HCT116 (cell line): ENCODE measurements at regions not wholly inside any gene's neighbourhood (a gene's known extent, or its start where the extent isn't known, plus 50 kb on each side); places are given as distances from the start of the nearest gene placed in this dataset.

Experiments used
- ATAC-seq: fragments of 200-7000 bp; cut with Tn5 transposase; 2 replicates; pipeline ENCODE4 v1.9.1; 2020; ENCODE audit warnings: mild to moderate bottlenecking, moderate library complexity
- BruUV-seq: library from RNA; stranded (reverse); fragments of 400-500 nt; replicated peaks from 2 replicates; lab custom pipeline; 2021; lab: Mats Ljungman, UMichigan
- CTCF ChIA-PET: fragments of 300-600 bp; sonication (Branson Sonifier 250); formaldehyde crosslinking; loops from one replicate; lab custom pipeline; 2021; ENCODE audit warnings: antibody characterized with exemption; lab: Charles Lee
- POLR2A ChIA-PET: fragments of 300-600, 350-600 bp; sonication (Branson Sonifier 250); formaldehyde crosslinking; loops from one replicate; lab custom pipeline; 2021; ENCODE audit warnings: antibody characterized with exemption; lab: Charles Lee
- RAD21 ChIA-PET, 2 experiments: fragments of 300-600 bp; sonication (Branson Sonifier 250); formaldehyde crosslinking; loops; one replicate each; lab custom pipeline; 2023; ENCODE audit warnings: low total read pairs in 2 of 2; ENCODE audit not compliant: uncharacterized antibody in 2 of 2, unreplicated experiment in 2 of 2, low non-redundant PET in 1 of 2; lab: Charles Lee
- DNase-seq: peaks from one replicate; pipeline ENCODE4 v3.0.0-alpha.2; 2010; ENCODE audit warnings: low read depth, low spot score
- H2AFZ ChIP-seq: fragments of 200-600 bp; shearing (Covaris generic), sonication (generic); 2 replicates; pipeline ENCODE4 v1.6.1; 2017; ENCODE audit warnings: low read depth, mixed run types, mixed read lengths, antibody characterized with exemption, low read length; ENCODE audit not compliant: poor library complexity, severe bottlenecking
- H3K27ac ChIP-seq: 2 replicates; pipeline ENCODE4 v1.5.1; 2012; ENCODE audit warnings: low read depth, low read length
- H3K27me3 ChIP-seq: fragments of 200-600 bp; sonication (generic); 2 replicates; pipeline ENCODE4 v1.6.1; 2016; ENCODE audit warnings: mixed run types, low read length, mixed read lengths; ENCODE audit not compliant: insufficient read depth
- H3K36me3 ChIP-seq, 2 experiments: fragments of 200-500 bp in 1 of 2; fragments of 200-600 bp in 1 of 2; sonication (Bioruptor generic) in 1 of 2; sonication (generic) in 1 of 2; 2 replicates each; pipeline versions ENCODE4 v1.5.1 to v1.6.1; 2014 to 2016; ENCODE audit warnings: low read length in 2 of 2, inconsistent platforms in 1 of 2, mixed read lengths in 1 of 2, mixed run types in 1 of 2; ENCODE audit not compliant: insufficient read depth in 2 of 2, control insufficient read depth in 1 of 2
- H3K4me1 ChIP-seq, 2 experiments: fragments of 200-600 bp in 1 of 2; sonication (generic) in 1 of 2; 2 replicates each; pipeline versions ENCODE4 v1.5.1 to v1.6.1; 2012 to 2017; ENCODE audit warnings: low read length in 2 of 2, inconsistent platforms in 1 of 2, mild to moderate bottlenecking in 1 of 2, mixed read lengths in 1 of 2, mixed run types in 1 of 2, moderate library complexity in 1 of 2; ENCODE audit not compliant: insufficient read depth in 2 of 2, control insufficient read depth in 1 of 2
- H3K4me2 ChIP-seq: fragments of 200-600 bp; sonication (generic); 2 replicates; pipeline ENCODE4 v1.6.1; 2017; ENCODE audit warnings: mixed run types, low read length, mixed read lengths
- H3K4me3 ChIP-seq, 2 experiments: fragments of 200-600 bp in 1 of 2; sonication (generic) in 1 of 2; replicated peaks in 1 of 2; 2 replicates each; pipeline ENCODE4 v1.5.1; 2011 to 2016; ENCODE audit warnings: low read length in 2 of 2, control low read depth in 1 of 2, low read depth in 1 of 2, mild to moderate bottlenecking in 1 of 2, mixed read lengths in 1 of 2, mixed run types in 1 of 2
- H3K79me2 ChIP-seq: fragments of 200-600 bp; sonication (generic); 2 replicates; pipeline ENCODE4 v1.6.1; 2017; ENCODE audit warnings: mild to moderate bottlenecking, mixed run types, low read length, moderate library complexity, mixed read lengths; ENCODE audit not compliant: insufficient read depth
- H3K9ac ChIP-seq: fragments of 200-600 bp; sonication (generic); 2 replicates; pipeline ENCODE4 v1.6.1; 2016; ENCODE audit warnings: low read length, mixed read lengths
- H3K9me2 ChIP-seq: fragments of 200-600 bp; sonication (generic), shearing (Covaris generic); 2 replicates; pipeline ENCODE4 v1.6.1; 2017; ENCODE audit warnings: mixed run types, mild to moderate bottlenecking, moderate library complexity; ENCODE audit not compliant: insufficient read depth
- H3K9me3 ChIP-seq, 2 experiments: fragments of 200-500 bp in 1 of 2; fragments of 200-600 bp in 1 of 2; sonication (Bioruptor generic) in 1 of 2; sonication (generic) in 1 of 2; 2 replicates each; pipeline ENCODE4 v1.6.1; 2014 to 2017; ENCODE audit warnings: low read length in 2 of 2, mixed read lengths in 2 of 2, inconsistent platforms in 1 of 2, low read depth in 1 of 2, mild to moderate bottlenecking in 1 of 2, mixed run types in 1 of 2, moderate library complexity in 1 of 2; ENCODE audit not compliant: control insufficient read depth in 1 of 2, insufficient read depth in 1 of 2
- H4K20me1 ChIP-seq: fragments of 200-600 bp; sonication (generic), shearing (Covaris generic); 2 replicates; pipeline ENCODE4 v1.6.1; 2017; ENCODE audit warnings: mixed run types, mild to moderate bottlenecking, moderate library complexity; ENCODE audit not compliant: insufficient read depth
- CTCF ChIP-seq, 3 experiments: fragments of 200-600 bp in 1 of 3; sonication (generic) in 1 of 3; IDR thresholded peaks in 2 of 3; conservative IDR thresholded peaks in 1 of 3; 2 replicates each; pipeline ENCODE4 v1.5.1; 2012 to 2017; ENCODE audit warnings: low read depth in 2 of 3, low read length in 2 of 3, antibody characterized with exemption in 1 of 3, borderline replicate concordance in 1 of 3, control low read depth in 1 of 3, mild to moderate bottlenecking in 1 of 3, mixed read lengths in 1 of 3, mixed run types in 1 of 3, moderate library complexity in 1 of 3; ENCODE audit not compliant: insufficient read depth in 1 of 3
- EGR1 ChIP-seq: IDR thresholded peaks from 2 replicates; pipeline ENCODE4 v1.6.1; 2012; ENCODE audit warnings: low read depth
- ELF1 ChIP-seq: IDR thresholded peaks from 2 replicates; pipeline ENCODE4 v1.6.1; 2012; ENCODE audit warnings: low read depth, borderline replicate concordance
- EZH2 ChIP-seq: fragments of 200-600 bp; sonication (generic); IDR thresholded peaks from 2 replicates; pipeline ENCODE4 v1.6.1; 2017; ENCODE audit warnings: antibody characterized with exemption, mixed run types
- EZH2phosphoT487 ChIP-seq: fragments of 200-600 bp; IDR thresholded peaks from 2 replicates; pipeline ENCODE4 v1.6.1; 2018; ENCODE audit warnings: antibody characterized with exemption, borderline replicate concordance
- POLR2A ChIP-seq: IDR thresholded peaks from 2 replicates; pipeline ENCODE4 v1.7.0; 2011; ENCODE audit warnings: borderline replicate concordance; ENCODE audit not compliant: insufficient read depth, insufficient read length; ENCODE audit errors: extremely low read depth
- POLR2AphosphoS5 ChIP-seq: IDR thresholded peaks from 2 replicates; pipeline ENCODE4 v1.6.1; 2011; ENCODE audit warnings: mild to moderate bottlenecking, low read depth, low read length, moderate library complexity
- SIN3A ChIP-seq: IDR thresholded peaks from 2 replicates; pipeline ENCODE4 v1.6.1; 2012; ENCODE audit warnings: low read depth
- TCF7L2 ChIP-seq: IDR thresholded peaks from 2 replicates; pipeline ENCODE4 v1.7.0; 2011; ENCODE audit warnings: borderline replicate concordance, inconsistent platforms; ENCODE audit not compliant: insufficient read depth, insufficient read length; ENCODE audit errors: extremely low read depth
- ZBTB33 ChIP-seq: IDR thresholded peaks from 2 replicates; pipeline ENCODE4 v1.6.1; 2011; ENCODE audit warnings: mild to moderate bottlenecking, low read length, moderate library complexity; ENCODE audit not compliant: insufficient replicate concordance; ENCODE audit errors: extremely low read depth
- ZFX ChIP-seq: fragments of 450-650 bp; IDR thresholded peaks from 2 replicates; pipeline ENCODE4 v1.6.1; 2017
- ZNF274 ChIP-seq: fragments of 200-500 bp; sonication (Bioruptor generic); IDR thresholded peaks from 2 replicates; pipeline ENCODE4 v1.6.1; 2014; ENCODE audit warnings: mild to moderate bottlenecking, low read depth, low read length, inconsistent platforms
- intact Hi-C: fragments of 100-400 bp; cut with micrococcal nuclease; formaldehyde crosslinking; loops from 2 replicates; pipeline ENCODE4 v1.10.0; 2022
- TF ChIP-seq, protein P1 (sequence below): IDR thresholded peaks from 2 replicates; pipeline ENCODE4 v1.6.1; 2012

- H4K20me1 ChIP-seq: no peaks in the 10 kb centered on the region
- no peaks in the 10 kb centered on the region for H3K27me3 ChIP-seq
- TF ChIP-seq POLR2AphosphoS5 (no peak), POLR2A (no peak), EZH2phosphoT487 (no peak), ZNF274 (no peak), CTCF (IDR thresholded peaks at IDR 0.05 in 2 of 3, conservative IDR thresholded peaks at IDR 0.05 in 1 of 3; ENCODE audit: borderline replicate concordance in 1 of 3, insufficient read depth in 1 of 3, low read depth in 2 of 3, low read length in 2 of 3) (no peak), TCF7L2 (no peak), EGR1 (no peak), EZH2 (no peak)
- H3K9ac ChIP-seq: no peak overlapping the region
- H3K4me3 ChIP-seq: no peak overlapping the region
- no peaks in the 10 kb centered on the region for H3K79me2 ChIP-seq
- intact Hi-C loops: no loop called here
- no peak overlapping the region for H3K4me2 ChIP-seq
- H3K36me3 ChIP-seq: no peaks in the 10 kb centered on the region
- H3K4me1 ChIP-seq: no peaks in the 10 kb centered on the region
- RAD21 ChIA-PET: no interaction called here
- CTCF ChIA-PET: no interaction called here
- H3K27ac ChIP-seq: no peak overlapping the region
- H3K9me2 ChIP-seq: no peaks in the 10 kb centered on the region
- no peak for DNase-seq
- POLR2A ChIA-PET: no interaction called here
- H2AFZ ChIP-seq: no peak overlapping the region
- H3K9me3 ChIP-seq: peaks cover 13 to 22% of the 10 kb centered on the region in 2 experiments; a peak in 2 of 4 replicates
- BruUV-seq: no TSS peak
- no peak for ATAC-seq
Observed at GRCh38 chr1:239795304-239795703, 296.4 kb upstream of the FMN2 start.

DNA sequence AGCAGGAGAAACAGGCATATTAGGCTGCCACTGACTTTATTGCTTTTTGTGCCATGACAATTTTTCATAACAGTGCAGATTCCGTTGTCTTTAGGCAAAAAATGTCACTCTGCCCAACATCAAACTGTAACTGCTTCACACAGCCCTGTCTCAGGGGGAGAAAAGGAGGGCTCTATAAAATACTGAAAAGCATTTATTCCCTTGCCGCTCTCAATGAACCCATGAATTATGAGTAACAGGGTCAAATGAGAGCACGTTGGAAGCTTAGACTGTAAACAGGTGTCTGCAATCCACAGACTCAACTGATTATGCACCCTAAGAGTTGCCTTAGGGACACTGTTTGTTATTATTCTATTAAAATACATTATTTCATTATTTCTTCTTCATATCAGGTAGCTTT lies 292.1 kb upstream of the FMN2 start:
- CTCF ChIA-PET: no interaction called here
- no peaks in the 10 kb centered on the region for H3K36me3 ChIP-seq
- no peak for TF ChIP-seq ELF1
- no peak for TF ChIP-seq ZBTB33
- no peak for TF ChIP-seq ZNF274
- no peak for TF ChIP-seq TCF7L2
- TF ChIP-seq EZH2phosphoT487: no peak
- no peak for TF ChIP-seq CTCF (IDR thresholded peaks at IDR 0.05 in 2 of 3, conservative IDR thresholded peaks at IDR 0.05 in 1 of 3; ENCODE audit: borderline replicate concordance in 1 of 3, insufficient read depth in 1 of 3, low read depth in 2 of 3, low read length in 2 of 3)
- TF ChIP-seq ZFX: no peak
- TF ChIP-seq EZH2: no peak
- no peak for TF ChIP-seq SIN3A
- TF ChIP-seq POLR2A: no peak
- TF ChIP-seq, protein P1, sequence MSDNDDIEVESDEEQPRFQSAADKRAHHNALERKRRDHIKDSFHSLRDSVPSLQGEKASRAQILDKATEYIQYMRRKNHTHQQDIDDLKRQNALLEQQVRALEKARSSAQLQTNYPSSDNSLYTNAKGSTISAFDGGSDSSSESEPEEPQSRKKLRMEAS: no peak

More for the DNA sequence above, 292.1 kb upstream of the FMN2 start:
- ATAC-seq: no peak
- no peaks in the 10 kb centered on the region for H3K79me2 ChIP-seq
- ChIA-PET POLR2A (no interaction called here), RAD21 (no interaction called here)
- H3K4me2 ChIP-seq: no peak overlapping the region
- H3K4me3 ChIP-seq: no peak overlapping the region
- no peaks in the 10 kb centered on the region for H3K4me1 ChIP-seq
- H3K9me3 ChIP-seq: peaks cover 19 to 23% of the 10 kb centered on the region in 2 experiments; a peak in 2 of 4 replicates
- H2AFZ ChIP-seq: no peak overlapping the region
- H3K27me3 ChIP-seq: no peaks in the 10 kb centered on the region
- H3K9me2 ChIP-seq: no peaks in the 10 kb centered on the region
- H3K9ac ChIP-seq: no peak overlapping the region
- intact Hi-C loops: no loop called here
- no peaks in the 10 kb centered on the region for H4K20me1 ChIP-seq
- DNase-seq: no peak
- no peak overlapping the region for H3K27ac ChIP-seq
- no TSS peak for BruUV-seq
